Tibial artery (tissue), 4 donors: ENCODE measurements at regions not wholly inside any gene's neighbourhood (a gene's known extent, or its start where the extent isn't known, plus 50 kb on each side); places are given as distances from the start of the nearest gene placed in this dataset.

Experiments
- DNase-seq, 2 donors: peaks; one replicate each; pipeline ENCODE4 v3.0.0-alpha.2; 2019
- H3K27ac ChIP-seq, 2 donors: fragments of 200-600 bp; sonication (generic) in 1 of 2; 1 replicate in 1 of 2; 2 replicates in 1 of 2; pipeline ENCODE4 v1.5.1; 2018 to 2019; ENCODE audit warnings: mild to moderate bottlenecking in 1 of 2
- H3K27me3 ChIP-seq, 2 donors: fragments of 200-600 bp; sonication (generic) in 1 of 2; one replicate each; pipeline versions ENCODE4 v1.5.1 to v1.6.0; 2016 to 2019
- H3K36me3 ChIP-seq, 3 donors: fragments of 200-600 bp; sonication (generic) in 2 of 3; one replicate each; pipeline ENCODE4 v1.5.1; 2016 to 2019; ENCODE audit warnings: mild to moderate bottlenecking in 2 of 3
- H3K4me1 ChIP-seq, 4 donors: fragments of 200-600 bp; sonication (generic) in 2 of 4; 1 replicate in 3 of 4; 2 replicates in 1 of 4; pipeline ENCODE4 v1.5.1; 2016 to 2019
- H3K4me3 ChIP-seq, 2 donors: fragments of 200-600 bp; sonication (generic) in 1 of 2; 1 replicate in 1 of 2; 2 replicates in 1 of 2; pipeline ENCODE4 v1.5.1; 2018 to 2019; ENCODE audit warnings: mild to moderate bottlenecking in 2 of 2
- H3K9me3 ChIP-seq, 3 donors: fragments of 200-600 bp; sonication (generic) in 1 of 3; one replicate each; pipeline ENCODE4 v1.5.1; 2016 to 2019
- CTCF ChIP-seq, 2 experiments: fragments of 200-600 bp in 1 of 2; fragments of 450-650 bp in 1 of 2; IDR thresholded peaks; one replicate each; pipeline ENCODE4 v1.5.1; 2017 to 2019; ENCODE audit warnings: antibody characterized with exemption in 2 of 2, mild to moderate bottlenecking in 1 of 2, moderate library complexity in 1 of 2
- intact Hi-C: fragments of 100-400 bp; cut with DNase I; formaldehyde crosslinking; loops from one replicate; pipeline ENCODE4 v1.15.0; 2023; ENCODE audit warnings: low total_unique reads

DNA sequence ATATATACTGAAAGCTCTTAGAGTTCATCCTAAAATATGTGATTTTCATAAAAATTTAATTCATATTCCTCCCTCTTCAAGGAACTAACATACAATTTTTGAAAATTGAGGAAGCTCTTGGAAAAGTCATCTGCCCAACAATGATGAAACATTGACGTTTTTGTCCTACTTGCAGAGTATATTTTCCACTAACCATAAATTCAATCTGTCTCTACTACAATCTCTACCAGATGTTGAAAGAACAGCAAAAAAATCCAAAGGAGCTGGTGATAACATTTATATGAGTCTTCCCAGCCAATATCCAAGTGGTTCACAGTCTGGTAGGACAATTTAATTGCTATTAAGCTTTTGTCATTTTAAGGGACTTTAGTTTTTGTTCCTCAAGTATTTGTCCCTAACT is 81.1 kb upstream of the NR3C1 start:
- Histone ChIP-seq H3K27ac (no peak overlapping the region), H3K27me3 (no peaks in the 10 kb centered on the region), H3K4me1 (no peaks in the 10 kb centered on the region), H3K36me3 (no peaks in the 10 kb centered on the region), H3K9me3 (no peaks in the 10 kb centered on the region), H3K4me3 (no peak overlapping the region)
- TF ChIP-seq CTCF (IDR thresholded peaks at IDR 0.05), result no peak
- intact Hi-C loops, result no loop called here
- DNase-seq, result no peak

DNA sequence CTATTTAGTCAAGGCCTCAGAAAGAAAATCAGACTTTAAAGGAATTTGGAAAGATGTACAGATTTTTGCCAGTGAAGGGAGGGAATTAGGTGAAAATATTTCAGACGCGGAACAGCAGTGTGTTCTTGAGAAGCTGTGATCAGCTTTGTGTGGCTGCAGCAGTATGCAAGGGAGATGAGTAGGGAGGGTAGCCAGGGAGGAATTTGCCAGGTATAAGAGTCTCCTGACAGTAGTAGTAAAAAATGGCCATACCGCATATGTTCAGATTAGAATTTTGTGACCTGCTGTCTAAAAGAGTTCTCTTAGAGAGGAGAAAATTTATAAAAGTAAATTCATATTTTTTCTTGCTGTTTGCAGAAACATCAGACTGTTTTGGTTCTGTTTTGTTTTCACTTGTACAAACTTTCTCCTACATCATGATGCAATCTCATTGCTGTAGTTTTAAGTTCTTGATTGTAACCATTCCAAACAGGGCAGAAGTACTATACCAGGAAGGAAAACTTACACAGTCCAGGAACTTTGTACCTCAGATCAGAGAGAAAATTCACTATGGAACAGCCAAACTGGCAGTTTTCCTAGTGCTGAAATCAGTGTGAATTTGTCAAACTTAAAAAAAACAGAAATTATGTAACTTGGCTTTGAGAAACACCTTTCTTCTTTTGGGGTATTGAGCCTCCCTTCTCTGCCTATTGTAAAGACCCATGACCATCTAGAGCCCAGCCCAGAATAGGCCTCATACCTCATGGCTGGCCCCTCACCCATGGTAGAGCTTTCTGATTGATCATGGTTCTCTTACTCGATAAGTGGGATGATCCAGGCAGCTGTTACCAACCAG is 78.4 kb upstream of the NR3C1 start:
- Histone ChIP-seq H3K27me3 (no peaks in the 10 kb centered on the region), H3K9me3 (no peaks in the 10 kb centered on the region), H3K4me1 (no peaks in the 10 kb centered on the region), H3K4me3 (no peak overlapping the region), H3K36me3 (no peaks in the 10 kb centered on the region), H3K27ac (no peak overlapping the region)
- intact Hi-C loops, result no loop called here
- no peak for DNase-seq
- TF ChIP-seq CTCF (IDR thresholded peaks at IDR 0.05), result no peak

GRCh38 chr5:143480001-143480400 is 76.5 kb upstream of the NR3C1 start:
- Histone ChIP-seq H3K27me3 (no peaks in the 10 kb centered on the region), H3K4me1 (no peaks in the 10 kb centered on the region), H3K36me3 (no peaks in the 10 kb centered on the region), H3K9me3 (no peaks in the 10 kb centered on the region), H3K4me3 (no peak overlapping the region), H3K27ac (no peak overlapping the region)
- DNase-seq, result no peak
- intact Hi-C loops, result no loop called here
- no peak for TF ChIP-seq CTCF (IDR thresholded peaks at IDR 0.05)

GRCh38 chr5:143479394-143479793 is 75.9 kb upstream of the NR3C1 start:
- H3K4me1 ChIP-seq, result no peaks in the 10 kb centered on the region
- no peak for TF ChIP-seq CTCF (IDR thresholded peaks at IDR 0.05)
- no peaks in the 10 kb centered on the region for H3K27me3 ChIP-seq
- DNase-seq, result no peak
- no peaks in the 10 kb centered on the region for H3K9me3 ChIP-seq
- H3K4me3 ChIP-seq, result no peak overlapping the region
- H3K36me3 ChIP-seq, result no peaks in the 10 kb centered on the region
- intact Hi-C loops, result no loop called here
- no peak overlapping the region for H3K27ac ChIP-seq

- DNase-seq, result no peak
- no peak for TF ChIP-seq CTCF (IDR thresholded peaks at IDR 0.05)
- Histone ChIP-seq H3K4me3 (no peak overlapping the region), H3K27ac (no peak overlapping the region), H3K4me1 (peaks cover 0 to 11% (median 2%) of the 10 kb centered on the region in 4 donors), H3K27me3 (no peaks in the 10 kb centered on the region), H3K9me3 (no peaks in the 10 kb centered on the region), H3K36me3 (no peaks in the 10 kb centered on the region)
- intact Hi-C loops, result no loop called here
These were observed 73.2 kb upstream of the NR3C1 start for GRCh38 chr5:143476601-143477211.
